ENCODE measurements at regions not wholly inside any gene's neighbourhood (a gene's known extent, or its start where the extent isn't known, plus 50 kb on each side); places are given as distances from the start of the nearest gene placed in this dataset.

DNA sequence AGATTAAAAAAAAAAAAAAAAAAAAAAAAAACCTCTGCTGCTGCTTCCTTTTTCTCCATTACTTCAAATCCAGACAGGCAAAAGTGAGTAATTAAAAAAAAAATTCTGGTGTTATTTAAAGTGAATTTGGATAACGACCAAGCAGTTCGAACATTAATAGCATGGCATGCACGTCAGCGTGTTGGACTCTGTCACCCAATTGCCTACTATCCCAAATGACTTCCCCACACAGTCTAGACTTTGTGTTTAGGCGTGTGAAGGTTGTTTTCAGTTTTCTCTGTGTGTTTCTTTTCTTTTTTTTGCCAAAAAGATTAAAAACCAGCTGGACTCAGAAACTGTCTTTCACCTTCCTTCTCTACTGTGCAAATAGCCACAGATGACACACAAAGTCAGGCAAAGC, 321.4 kb downstream of the MSX2 start (continued):
- TF ChIP-seq, protein P1, sequence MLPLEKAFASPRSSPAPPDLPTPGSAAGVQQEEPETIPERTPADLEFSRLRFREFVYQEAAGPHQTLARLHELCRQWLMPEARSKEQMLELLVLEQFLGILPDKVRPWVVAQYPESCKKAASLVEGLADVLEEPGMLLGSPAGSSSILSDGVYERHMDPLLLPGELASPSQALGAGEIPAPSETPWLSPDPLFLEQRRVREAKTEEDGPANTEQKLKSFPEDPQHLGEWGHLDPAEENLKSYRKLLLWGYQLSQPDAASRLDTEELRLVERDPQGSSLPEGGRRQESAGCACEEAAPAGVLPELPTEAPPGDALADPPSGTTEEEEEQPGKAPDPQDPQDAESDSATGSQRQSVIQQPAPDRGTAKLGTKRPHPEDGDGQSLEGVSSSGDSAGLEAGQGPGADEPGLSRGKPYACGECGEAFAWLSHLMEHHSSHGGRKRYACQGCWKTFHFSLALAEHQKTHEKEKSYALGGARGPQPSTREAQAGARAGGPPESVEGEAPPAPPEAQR (CRISPR knock-in tag; IDR thresholded peaks at IDR 0.05) = no peak
- TF ChIP-seq SP1 (CRISPR knock-in tag; conservative IDR thresholded peaks at IDR 0.05) (no peak), ZNF121 (CRISPR knock-in tag; IDR thresholded peaks at IDR 0.05) (no peak)

DNA sequence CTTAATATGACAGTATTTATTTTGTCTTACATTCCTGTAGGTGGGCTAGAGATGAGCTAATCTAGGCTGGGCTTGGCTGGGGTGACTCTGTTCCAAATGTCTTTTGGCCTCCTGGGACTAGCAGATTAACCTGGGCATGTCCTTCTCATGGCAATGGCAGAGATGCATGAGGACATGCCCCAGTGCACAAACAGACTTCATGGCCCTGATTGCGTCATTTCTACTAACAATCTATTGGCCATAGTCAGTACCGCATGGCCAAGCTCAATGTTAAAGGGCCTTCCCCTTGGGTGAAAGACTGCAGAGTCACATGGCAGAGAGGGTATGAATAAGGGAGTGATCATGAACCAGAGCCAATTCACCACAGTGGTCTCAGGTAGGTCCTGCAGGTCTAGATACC, 313.4 kb downstream of the MSX2 start:
- Mint-ChIP-seq H3K36me3 (0 out of 2 replicates have a peak, but pooled peaks cover 3% of the 10 kb centered on the region), H3K27me3 (ENCODE audit: low read depth) (no peaks in the 10 kb centered on the region), H3K27ac (no peak overlapping the region), H3K4me3 (no peak overlapping the region), H3K9me3 (peaks cover 29% of the 10 kb centered on the region), H3K4me1 (no peaks in the 10 kb centered on the region)
- ATAC-seq (no peak), DNase-seq (ENCODE audit: low spot score) (no peak)
- ChIA-PET POLR2A (no interaction called here), CTCF (interaction anchor here (1.7 kb wide), 1 partner anchor 21 kb away, joined by 4 read pairs; no protein-coding TSS in a partner anchor)
- TF ChIP-seq MYBL2 (CRISPR knock-in tag; IDR thresholded peaks at IDR 0.05) (no peak), TCF7 (CRISPR knock-in tag; IDR thresholded peaks at IDR 0.05; ENCODE audit: low read depth) (no peak), ETV6 (CRISPR knock-in tag; IDR thresholded peaks at IDR 0.05) (no peak), KAT7 (CRISPR knock-in tag; IDR thresholded peaks at IDR 0.05; ENCODE audit: borderline replicate concordance) (no peak), ZNF219 (CRISPR knock-in tag; IDR thresholded peaks at IDR 0.05; ENCODE audit: borderline replicate concordance) (no peak), NFATC4 (CRISPR knock-in tag; IDR thresholded peaks at IDR 0.05) (no peak), TP53 (CRISPR knock-in tag; IDR thresholded peaks at IDR 0.05) (no peak)
- TF ChIP-seq, protein P2, sequence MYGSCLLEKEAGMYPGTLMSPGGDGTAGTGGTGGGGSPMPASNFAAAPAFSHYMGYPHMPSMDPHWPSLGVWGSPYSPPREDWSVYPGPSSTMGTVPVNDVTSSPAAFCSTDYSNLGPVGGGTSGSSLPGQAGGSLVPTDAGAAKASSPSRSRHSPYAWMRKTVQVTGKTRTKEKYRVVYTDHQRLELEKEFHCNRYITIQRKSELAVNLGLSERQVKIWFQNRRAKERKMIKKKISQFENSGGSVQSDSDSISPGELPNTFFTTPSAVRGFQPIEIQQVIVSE (CRISPR knock-in tag; IDR thresholded peaks at IDR 0.05; ENCODE audit: borderline replicate concordance) = no peak
- TF ChIP-seq, protein P3, sequence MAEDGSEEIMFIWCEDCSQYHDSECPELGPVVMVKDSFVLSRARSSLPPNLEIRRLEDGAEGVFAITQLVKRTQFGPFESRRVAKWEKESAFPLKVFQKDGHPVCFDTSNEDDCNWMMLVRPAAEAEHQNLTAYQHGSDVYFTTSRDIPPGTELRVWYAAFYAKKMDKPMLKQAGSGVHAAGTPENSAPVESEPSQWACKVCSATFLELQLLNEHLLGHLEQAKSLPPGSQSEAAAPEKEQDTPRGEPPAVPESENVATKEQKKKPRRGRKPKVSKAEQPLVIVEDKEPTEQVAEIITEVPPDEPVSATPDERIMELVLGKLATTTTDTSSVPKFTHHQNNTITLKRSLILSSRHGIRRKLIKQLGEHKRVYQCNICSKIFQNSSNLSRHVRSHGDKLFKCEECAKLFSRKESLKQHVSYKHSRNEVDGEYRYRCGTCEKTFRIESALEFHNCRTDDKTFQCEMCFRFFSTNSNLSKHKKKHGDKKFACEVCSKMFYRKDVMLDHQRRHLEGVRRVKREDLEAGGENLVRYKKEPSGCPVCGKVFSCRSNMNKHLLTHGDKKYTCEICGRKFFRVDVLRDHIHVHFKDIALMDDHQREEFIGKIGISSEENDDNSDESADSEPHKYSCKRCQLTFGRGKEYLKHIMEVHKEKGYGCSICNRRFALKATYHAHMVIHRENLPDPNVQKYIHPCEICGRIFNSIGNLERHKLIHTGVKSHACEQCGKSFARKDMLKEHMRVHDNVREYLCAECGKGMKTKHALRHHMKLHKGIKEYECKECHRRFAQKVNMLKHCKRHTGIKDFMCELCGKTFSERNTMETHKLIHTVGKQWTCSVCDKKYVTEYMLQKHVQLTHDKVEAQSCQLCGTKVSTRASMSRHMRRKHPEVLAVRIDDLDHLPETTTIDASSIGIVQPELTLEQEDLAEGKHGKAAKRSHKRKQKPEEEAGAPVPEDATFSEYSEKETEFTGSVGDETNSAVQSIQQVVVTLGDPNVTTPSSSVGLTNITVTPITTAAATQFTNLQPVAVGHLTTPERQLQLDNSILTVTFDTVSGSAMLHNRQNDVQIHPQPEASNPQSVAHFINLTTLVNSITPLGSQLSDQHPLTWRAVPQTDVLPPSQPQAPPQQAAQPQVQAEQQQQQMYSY (CRISPR knock-in tag; IDR thresholded peaks at IDR 0.05) = no peak

DNA sequence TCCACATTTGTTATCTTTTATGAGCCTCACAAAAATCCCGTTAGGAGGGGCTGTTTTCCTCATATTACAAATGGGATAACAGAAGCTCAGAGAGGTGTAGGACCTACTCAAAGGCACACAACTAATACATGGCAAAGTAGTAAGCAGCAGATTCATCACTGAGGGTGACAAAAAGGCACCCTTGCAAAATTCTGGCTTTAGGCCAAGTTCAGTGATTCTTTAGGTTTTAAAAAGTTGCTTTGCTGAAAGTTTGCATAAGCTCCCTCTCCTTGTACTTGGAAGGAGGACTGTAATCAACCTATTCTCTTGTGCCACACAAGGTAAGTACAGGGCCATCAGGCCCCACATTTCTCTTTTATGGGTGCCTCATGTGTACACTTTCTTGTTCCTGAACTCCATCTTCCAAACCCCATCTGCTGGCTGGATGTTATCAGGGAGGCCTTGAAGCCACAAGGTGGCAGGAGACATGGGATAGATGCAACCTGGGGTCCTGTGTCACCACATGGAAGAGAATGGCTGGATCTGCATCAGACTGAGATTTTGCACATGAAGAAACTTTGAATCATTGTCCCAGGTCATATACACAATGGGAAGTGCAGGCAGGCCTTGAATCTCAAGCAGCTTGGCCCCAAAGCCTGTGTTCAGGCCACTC, 311.6 kb downstream of the MSX2 start:
- CTCF ChIA-PET = no interaction called here
- Mint-ChIP-seq H3K36me3 (0 out of 2 replicates have a peak, but pooled peaks cover 3% of the 10 kb centered on the region), H3K27me3 (ENCODE audit: low read depth) (no peaks in the 10 kb centered on the region), H3K9me3 (peaks cover 23% of the 10 kb centered on the region), H3K4me1 (no peaks in the 10 kb centered on the region), H3K27ac (no peak overlapping the region), H3K4me3 (no peak overlapping the region)
- no peak for DNase-seq (ENCODE audit: low spot score)
- POLR2A ChIA-PET = no interaction called here
- no peak for ATAC-seq
- no peak for TF ChIP-seq ZNF671 (CRISPR knock-in tag; IDR thresholded peaks at IDR 0.05)
- TF ChIP-seq, protein P3 (CRISPR knock-in tag; IDR thresholded peaks at IDR 0.05) = no peak
- no peak for TF ChIP-seq IRF2 (CRISPR knock-in tag; IDR thresholded peaks at IDR 0.05; ENCODE audit: borderline replicate concordance, low read depth)
- TF ChIP-seq, protein P4, sequence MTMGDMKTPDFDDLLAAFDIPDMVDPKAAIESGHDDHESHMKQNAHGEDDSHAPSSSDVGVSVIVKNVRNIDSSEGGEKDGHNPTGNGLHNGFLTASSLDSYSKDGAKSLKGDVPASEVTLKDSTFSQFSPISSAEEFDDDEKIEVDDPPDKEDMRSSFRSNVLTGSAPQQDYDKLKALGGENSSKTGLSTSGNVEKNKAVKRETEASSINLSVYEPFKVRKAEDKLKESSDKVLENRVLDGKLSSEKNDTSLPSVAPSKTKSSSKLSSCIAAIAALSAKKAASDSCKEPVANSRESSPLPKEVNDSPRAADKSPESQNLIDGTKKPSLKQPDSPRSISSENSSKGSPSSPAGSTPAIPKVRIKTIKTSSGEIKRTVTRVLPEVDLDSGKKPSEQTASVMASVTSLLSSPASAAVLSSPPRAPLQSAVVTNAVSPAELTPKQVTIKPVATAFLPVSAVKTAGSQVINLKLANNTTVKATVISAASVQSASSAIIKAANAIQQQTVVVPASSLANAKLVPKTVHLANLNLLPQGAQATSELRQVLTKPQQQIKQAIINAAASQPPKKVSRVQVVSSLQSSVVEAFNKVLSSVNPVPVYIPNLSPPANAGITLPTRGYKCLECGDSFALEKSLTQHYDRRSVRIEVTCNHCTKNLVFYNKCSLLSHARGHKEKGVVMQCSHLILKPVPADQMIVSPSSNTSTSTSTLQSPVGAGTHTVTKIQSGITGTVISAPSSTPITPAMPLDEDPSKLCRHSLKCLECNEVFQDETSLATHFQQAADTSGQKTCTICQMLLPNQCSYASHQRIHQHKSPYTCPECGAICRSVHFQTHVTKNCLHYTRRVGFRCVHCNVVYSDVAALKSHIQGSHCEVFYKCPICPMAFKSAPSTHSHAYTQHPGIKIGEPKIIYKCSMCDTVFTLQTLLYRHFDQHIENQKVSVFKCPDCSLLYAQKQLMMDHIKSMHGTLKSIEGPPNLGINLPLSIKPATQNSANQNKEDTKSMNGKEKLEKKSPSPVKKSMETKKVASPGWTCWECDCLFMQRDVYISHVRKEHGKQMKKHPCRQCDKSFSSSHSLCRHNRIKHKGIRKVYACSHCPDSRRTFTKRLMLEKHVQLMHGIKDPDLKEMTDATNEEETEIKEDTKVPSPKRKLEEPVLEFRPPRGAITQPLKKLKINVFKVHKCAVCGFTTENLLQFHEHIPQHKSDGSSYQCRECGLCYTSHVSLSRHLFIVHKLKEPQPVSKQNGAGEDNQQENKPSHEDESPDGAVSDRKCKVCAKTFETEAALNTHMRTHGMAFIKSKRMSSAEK (CRISPR knock-in tag; IDR thresholded peaks at IDR 0.05; ENCODE audit: borderline replicate concordance) = no peak
- TF ChIP-seq SP1 (CRISPR knock-in tag; conservative IDR thresholded peaks at IDR 0.05) = no peak
- TF ChIP-seq TEAD1 (CRISPR knock-in tag; IDR thresholded peaks at IDR 0.05) = no peak
- no peak for TF ChIP-seq SMAD3 (CRISPR knock-in tag; IDR thresholded peaks at IDR 0.05; ENCODE audit: borderline replicate concordance)

Measured in WTC11 (cell line).